HUES64 (cell line): ENCODE measurements at regions not wholly inside any gene's neighbourhood (a gene's known extent, or its start where the extent isn't known, plus 50 kb on each side); places are given as distances from the start of the nearest gene placed in this dataset.

Experiments
- H3K27ac ChIP-seq: 2 replicates; pipeline ENCODE4 v1.7.0; 2013; ENCODE audit warnings: low read depth, low read length, inconsistent platforms
- H3K27me3 ChIP-seq: 2 replicates; pipeline ENCODE4 v1.6.1; 2013; ENCODE audit warnings: mild to moderate bottlenecking, low read length; ENCODE audit not compliant: insufficient read depth
- H3K36me3 ChIP-seq: 2 replicates; pipeline ENCODE4 v1.6.1; 2013; ENCODE audit warnings: mild to moderate bottlenecking, low read length; ENCODE audit not compliant: insufficient read depth
- H3K4me1 ChIP-seq: 2 replicates; pipeline ENCODE4 v1.6.1; 2013; ENCODE audit warnings: mild to moderate bottlenecking, low read length, moderate library complexity; ENCODE audit not compliant: insufficient read depth
- H3K4me3 ChIP-seq: 2 replicates; pipeline ENCODE4 v1.5.1; 2013; ENCODE audit warnings: mild to moderate bottlenecking, low read length, moderate library complexity
- H3K9ac ChIP-seq: 2 replicates; pipeline ENCODE4 v1.6.1; 2013; ENCODE audit warnings: mild to moderate bottlenecking, low read depth, low read length
- H3K9me3 ChIP-seq: 2 replicates; pipeline ENCODE4 v1.6.1; 2013; ENCODE audit warnings: low read depth, low read length; ENCODE audit not compliant: insufficient read depth
- WGBS: fragments of 150-250, 120-280 bp; methylation state at CpG from one replicate; pipeline ENCODE4 v1.1.7; 2013; ENCODE audit warnings: missing lambda C conversion rate; 5-methylcytosine and 5-hydroxymethylcytosine counted together

GRCh38 chr12:77625441-77625840 is 205.3 kb upstream of the NAV3 start:
- H3K27ac ChIP-seq = no peak overlapping the region
- H3K9ac ChIP-seq = no peak overlapping the region
- no peaks in the 10 kb centered on the region for H3K36me3 ChIP-seq
- H3K4me1 ChIP-seq = no peaks in the 10 kb centered on the region
- no peak overlapping the region for H3K4me3 ChIP-seq
- 96% methylated on average over 1 of the region's 3 CpGs for WGBS
- no peaks in the 10 kb centered on the region for H3K27me3 ChIP-seq
- no peaks in the 10 kb centered on the region for H3K9me3 ChIP-seq

- no peak overlapping the region for H3K27ac ChIP-seq
- H3K4me3 ChIP-seq = no peak overlapping the region
- H3K27me3 ChIP-seq = no peaks in the 10 kb centered on the region
- H3K36me3 ChIP-seq = no peaks in the 10 kb centered on the region
- peaks cover 12% of the 10 kb centered on the region; the same call in 1 of the 2 replicates for H3K9me3 ChIP-seq
- no peak overlapping the region for H3K9ac ChIP-seq
- no peaks in the 10 kb centered on the region for H3K4me1 ChIP-seq
- WGBS = 90% methylated on average over 2 of the region's 3 CpGs
Observed at GRCh38 chr12:77619425-77619824, 211.3 kb upstream of the NAV3 start.

GRCh38 chr12:77617818-77618217 is 212.9 kb upstream of the NAV3 start:
- H3K9ac ChIP-seq = no peak overlapping the region
- H3K4me1 ChIP-seq = peaks cover 9% of the 10 kb centered on the region; the same call in 1 of the 2 replicates
- 92% methylated on average over 1 of the region's 1 CpG for WGBS
- no peaks in the 10 kb centered on the region for H3K27me3 ChIP-seq
- H3K36me3 ChIP-seq = no peaks in the 10 kb centered on the region
- no peak overlapping the region for H3K27ac ChIP-seq
- H3K4me3 ChIP-seq = no peak overlapping the region
- H3K9me3 ChIP-seq = peaks cover 12% of the 10 kb centered on the region; the same call in 1 of the 2 replicates

- Histone ChIP-seq H3K4me3 (no peak overlapping the region), H3K27me3 (no peaks in the 10 kb centered on the region), H3K36me3 (no peaks in the 10 kb centered on the region), H3K4me1 (peaks cover 10% of the 10 kb centered on the region; the same call in 1 of the 2 replicates), H3K9ac (no peak overlapping the region), H3K9me3 (peaks cover 12% of the 10 kb centered on the region; the same call in 1 of the 2 replicates), H3K27ac (no peak overlapping the region)
- 95% methylated on average over 2 of the region's 2 CpGs for WGBS
Observed at GRCh38 chr12:77615332-77615731, 215.4 kb upstream of the NAV3 start.

GRCh38 chr12:77613411-77613810 is 217.3 kb upstream of the NAV3 start:
- Histone ChIP-seq H3K27me3 (no peaks in the 10 kb centered on the region), H3K4me1 (peaks cover 10% of the 10 kb centered on the region; the same call in 1 of the 2 replicates), H3K9me3 (peaks cover 12% of the 10 kb centered on the region; the same call in 1 of the 2 replicates), H3K36me3 (no peaks in the 10 kb centered on the region), H3K4me3 (no peak overlapping the region), H3K27ac (no peak overlapping the region), H3K9ac (no peak overlapping the region)
- 85% methylated on average over 4 of the region's 4 CpGs for WGBS

GRCh38 chr12:77610446-77610845 is 220.2 kb upstream of the NAV3 start:
- Histone ChIP-seq H3K27me3 (no peaks in the 10 kb centered on the region), H3K36me3 (no peaks in the 10 kb centered on the region), H3K4me3 (no peak overlapping the region), H3K27ac (no peak overlapping the region), H3K9me3 (no peaks in the 10 kb centered on the region), H3K4me1 (peaks cover 16% of the 10 kb centered on the region; the same call in 1 of the 2 replicates), H3K9ac (no peak overlapping the region)
- WGBS = 100% methylated on average over 2 of the region's 2 CpGs

GRCh38 chr12:77609016-77609415 is 221.7 kb upstream of the NAV3 start:
- Histone ChIP-seq H3K9ac (no peak overlapping the region), H3K36me3 (no peaks in the 10 kb centered on the region), H3K27me3 (no peaks in the 10 kb centered on the region), H3K4me1 (peaks cover 16% of the 10 kb centered on the region; the same call in 1 of the 2 replicates), H3K4me3 (no peak overlapping the region), H3K27ac (no peak overlapping the region), H3K9me3 (no peaks in the 10 kb centered on the region)
- WGBS = 89% methylated on average over 2 of the region's 2 CpGs

GRCh38 chr12:77608271-77608824 is 222.3 kb upstream of the NAV3 start:
- H3K9ac ChIP-seq = no peak overlapping the region
- no peaks in the 10 kb centered on the region for H3K27me3 ChIP-seq
- no peak overlapping the region for H3K4me3 ChIP-seq
- H3K4me1 ChIP-seq = peaks cover 12% of the 10 kb centered on the region; the same call in 1 of the 2 replicates
- no peaks in the 10 kb centered on the region for H3K9me3 ChIP-seq
- H3K27ac ChIP-seq = no peak overlapping the region
- H3K36me3 ChIP-seq = no peaks in the 10 kb centered on the region

GRCh38 chr12:77606348-77606747 is 224.3 kb upstream of the NAV3 start:
- no peak overlapping the region for H3K4me3 ChIP-seq
- no peak overlapping the region for H3K9ac ChIP-seq
- peaks cover 6% of the 10 kb centered on the region; the same call in 1 of the 2 replicates for H3K4me1 ChIP-seq
- no peaks in the 10 kb centered on the region for H3K9me3 ChIP-seq
- H3K36me3 ChIP-seq = no peaks in the 10 kb centered on the region
- H3K27me3 ChIP-seq = no peaks in the 10 kb centered on the region
- no peak overlapping the region for H3K27ac ChIP-seq

GRCh38 chr12:77603946-77604345 is 226.7 kb upstream of the NAV3 start:
- no peak overlapping the region for H3K9ac ChIP-seq
- peaks cover 6% of the 10 kb centered on the region; the same call in 1 of the 2 replicates for H3K4me1 ChIP-seq
- no peak overlapping the region for H3K27ac ChIP-seq
- H3K36me3 ChIP-seq = no peaks in the 10 kb centered on the region
- H3K27me3 ChIP-seq = no peaks in the 10 kb centered on the region
- H3K9me3 ChIP-seq = no peaks in the 10 kb centered on the region
- H3K4me3 ChIP-seq = no peak overlapping the region

GRCh38 chr12:77601069-77601468 is 229.6 kb upstream of the NAV3 start:
- H3K27ac ChIP-seq = no peak overlapping the region
- 94% methylated on average over 2 of the region's 2 CpGs for WGBS
- no peaks in the 10 kb centered on the region for H3K4me1 ChIP-seq
- no peaks in the 10 kb centered on the region for H3K36me3 ChIP-seq
- no peak overlapping the region for H3K9ac ChIP-seq
- H3K9me3 ChIP-seq = no peaks in the 10 kb centered on the region
- no peaks in the 10 kb centered on the region for H3K27me3 ChIP-seq
- H3K4me3 ChIP-seq = no peak overlapping the region

- no peaks in the 10 kb centered on the region for H3K4me1 ChIP-seq
- H3K27ac ChIP-seq = no peak overlapping the region
- H3K9me3 ChIP-seq = no peaks in the 10 kb centered on the region
- H3K9ac ChIP-seq = no peak overlapping the region
- no peaks in the 10 kb centered on the region for H3K27me3 ChIP-seq
- no peak overlapping the region for H3K4me3 ChIP-seq
- WGBS = over 99% methylated on average over 1 of the region's 1 CpG
- H3K36me3 ChIP-seq = no peaks in the 10 kb centered on the region
Observed at GRCh38 chr12:77600468-77600843, 230.2 kb upstream of the NAV3 start.
